8988T (cell line): ENCODE measurements at regions not wholly inside any gene's neighbourhood (a gene's known extent, or its start where the extent isn't known, plus 50 kb on each side); places are given as distances from the start of the nearest gene placed in this dataset.

Experiments used
- DNase-seq: peaks from one replicate; pipeline ENCODE4 v3.0.0; 2011

DNA sequence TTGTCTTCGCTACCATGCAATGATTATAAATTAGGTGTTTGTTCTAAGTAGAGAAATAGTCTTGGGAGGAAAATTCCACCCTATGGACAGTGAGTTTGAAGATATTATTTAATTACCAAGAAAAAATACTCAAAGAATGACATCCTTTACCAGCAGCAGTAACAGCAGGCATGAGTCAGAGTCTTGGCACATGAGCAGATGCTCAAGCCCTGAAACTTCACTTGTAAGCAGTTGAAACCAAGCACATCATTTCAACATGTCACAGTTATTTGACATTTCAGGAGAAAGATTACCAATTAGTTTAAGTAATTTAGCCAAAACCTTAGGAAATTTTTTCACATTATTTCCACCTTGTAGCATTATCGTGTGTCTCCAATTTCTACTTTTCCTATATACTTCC is 99.2 kb downstream of the C12orf50 start:
- DNase-seq, result no peak

DNA sequence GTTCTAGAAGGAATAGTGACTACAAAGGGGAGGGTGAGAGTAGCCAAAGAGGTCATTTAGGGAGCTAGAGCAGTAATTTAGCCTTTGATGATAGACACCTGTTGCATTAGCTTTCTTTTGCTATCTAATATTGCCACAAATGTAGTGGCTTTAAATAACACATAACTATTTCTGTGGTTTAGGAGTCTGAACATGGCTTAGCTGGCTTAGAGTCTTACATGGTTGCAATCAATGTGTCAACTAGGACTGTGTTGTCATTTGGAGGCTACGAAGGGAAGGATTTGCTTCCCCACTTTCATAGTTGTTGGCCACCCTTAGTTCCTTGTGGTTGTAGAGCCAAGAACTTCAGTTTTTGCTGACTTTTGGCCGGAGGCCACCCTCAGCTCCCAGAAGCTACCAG is 99.9 kb downstream of the C12orf50 start:
- no peak for DNase-seq

DNA sequence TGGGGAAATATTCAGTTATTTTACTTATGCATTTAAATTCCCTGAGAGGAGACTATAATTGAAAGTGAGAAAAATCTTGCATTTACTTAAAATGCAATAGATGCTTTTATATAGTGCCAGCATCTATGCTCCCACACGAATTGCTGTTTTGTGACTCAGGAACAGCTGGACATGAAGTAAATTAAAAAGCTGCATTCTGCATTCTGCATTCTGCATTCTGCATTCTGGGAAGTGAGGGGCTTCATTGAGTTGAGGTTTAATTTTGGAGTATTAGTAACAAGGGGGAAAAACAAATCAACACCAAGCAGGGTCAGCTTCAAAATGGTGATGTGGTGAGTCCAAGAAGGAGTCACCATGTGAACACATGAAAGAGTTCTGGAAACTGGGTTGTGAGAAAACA is 101.2 kb downstream of the C12orf50 start:
- DNase-seq, result no peak

DNA sequence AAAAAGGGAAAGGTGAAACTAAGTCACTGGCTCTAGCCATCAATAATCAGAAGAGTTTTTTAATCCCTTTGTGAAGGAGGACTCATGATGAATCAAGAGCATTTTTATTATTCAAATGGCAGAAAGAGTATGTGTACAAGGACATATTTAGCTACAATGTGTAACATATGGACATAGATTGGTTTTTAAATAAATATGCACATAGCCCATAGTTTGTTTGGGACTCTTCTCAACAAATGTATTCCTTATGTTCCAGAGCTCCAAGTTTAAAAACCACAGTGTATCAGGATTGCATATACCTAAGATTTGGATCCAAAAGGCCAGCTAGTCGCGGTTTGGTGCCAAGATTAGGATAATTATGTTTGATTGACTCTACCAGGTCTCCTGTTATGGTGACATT is 104.2 kb downstream of the C12orf50 start:
- no peak for DNase-seq

DNA sequence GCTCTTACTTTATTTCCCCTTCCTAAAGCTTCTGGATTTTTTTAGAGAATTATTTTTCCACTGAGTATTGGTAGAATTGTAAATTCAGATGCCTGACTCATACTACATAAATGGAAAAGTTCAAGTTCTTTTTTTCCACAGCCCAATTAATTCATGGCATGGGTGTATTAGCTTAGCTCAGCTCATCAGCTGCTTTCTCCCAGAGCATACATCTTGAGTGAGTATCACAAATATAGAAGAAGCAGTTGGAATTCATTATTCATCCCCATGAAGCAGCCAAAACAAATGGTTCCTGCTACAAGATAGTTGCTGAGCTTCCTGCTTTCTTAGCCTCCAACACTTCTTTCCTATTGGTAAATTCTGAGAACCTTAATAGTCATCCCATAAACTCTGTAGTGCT is 105.1 kb downstream of the C12orf50 start:
- no peak for DNase-seq

DNA sequence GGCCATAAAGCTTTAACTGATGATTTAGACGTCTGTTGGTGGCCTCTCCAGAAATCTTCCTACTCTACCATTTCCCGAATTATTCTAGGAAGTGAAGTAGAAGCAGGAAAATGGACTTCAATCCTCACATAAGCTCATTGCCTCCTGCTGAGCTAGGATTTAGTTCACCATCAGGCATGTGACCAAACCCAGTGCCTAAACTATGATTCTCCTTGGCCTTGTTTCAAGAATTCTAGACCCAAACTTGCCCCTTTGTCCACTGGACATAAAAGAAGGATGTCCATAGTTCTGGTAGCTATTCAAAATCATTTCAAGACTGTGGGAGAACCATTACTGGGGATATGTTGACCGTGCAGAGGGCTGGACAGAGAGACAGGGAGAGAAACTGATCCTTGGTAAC is 105.8 kb downstream of the C12orf50 start:
- DNase-seq, result no peak

DNA sequence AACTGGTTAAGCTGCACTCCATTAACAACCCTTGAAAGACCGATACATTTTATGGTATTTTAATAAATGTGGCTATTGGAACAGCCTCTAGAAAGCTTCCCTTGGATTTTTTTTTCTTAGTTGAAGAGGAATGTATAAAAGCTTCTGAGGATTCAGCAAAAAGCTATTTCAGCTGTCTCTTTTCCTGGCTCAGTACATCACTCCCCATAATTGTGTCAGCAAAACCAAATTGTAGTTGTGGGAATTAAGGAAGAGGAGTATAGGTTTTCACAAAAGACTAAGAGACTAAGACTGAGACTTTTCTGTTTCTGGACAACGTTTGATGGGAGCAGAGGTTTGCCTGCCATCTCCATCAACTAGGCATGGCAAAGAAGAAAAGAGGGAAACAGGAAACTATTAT is 106.5 kb downstream of the C12orf50 start:
- no peak for DNase-seq

DNA sequence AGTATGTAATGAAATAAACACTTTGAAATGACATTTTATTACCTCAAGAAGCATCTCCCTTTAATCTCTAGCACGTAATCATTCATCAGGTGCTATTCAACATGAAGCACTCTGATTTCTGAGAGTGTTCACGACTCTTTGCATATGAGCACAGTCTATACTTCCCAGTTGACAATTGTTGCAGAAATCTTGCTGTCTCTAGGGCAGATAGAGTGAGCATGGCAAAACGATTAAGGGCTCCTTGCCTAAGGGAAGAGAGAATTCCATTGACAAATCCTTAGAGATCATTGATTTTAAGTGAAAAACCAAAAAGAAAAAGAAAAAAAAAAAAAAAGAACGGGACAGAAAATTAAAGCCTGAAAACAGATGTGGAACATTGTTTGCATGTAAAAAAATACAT is 107.6 kb downstream of the C12orf50 start:
- no peak for DNase-seq

DNA sequence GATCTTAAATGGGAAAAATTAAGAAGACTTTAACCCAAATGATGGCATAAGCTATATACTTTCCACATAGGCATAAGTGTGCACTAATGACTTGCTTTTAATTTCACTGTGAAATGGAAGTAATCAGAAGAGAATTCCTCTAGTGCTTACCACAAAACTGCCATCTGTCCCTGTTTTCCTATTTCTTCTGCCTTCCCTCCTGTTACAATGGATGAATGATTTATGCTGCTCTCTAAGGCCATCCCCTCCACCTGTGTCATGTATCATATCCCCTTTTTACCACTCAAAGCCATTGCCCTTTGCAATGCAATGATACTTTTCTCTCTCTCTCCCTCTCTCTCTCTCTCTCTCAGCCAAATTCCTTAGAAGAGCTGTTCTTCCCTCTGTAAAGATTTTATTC is 109.1 kb downstream of the C12orf50 start:
- DNase-seq, result no peak

DNA sequence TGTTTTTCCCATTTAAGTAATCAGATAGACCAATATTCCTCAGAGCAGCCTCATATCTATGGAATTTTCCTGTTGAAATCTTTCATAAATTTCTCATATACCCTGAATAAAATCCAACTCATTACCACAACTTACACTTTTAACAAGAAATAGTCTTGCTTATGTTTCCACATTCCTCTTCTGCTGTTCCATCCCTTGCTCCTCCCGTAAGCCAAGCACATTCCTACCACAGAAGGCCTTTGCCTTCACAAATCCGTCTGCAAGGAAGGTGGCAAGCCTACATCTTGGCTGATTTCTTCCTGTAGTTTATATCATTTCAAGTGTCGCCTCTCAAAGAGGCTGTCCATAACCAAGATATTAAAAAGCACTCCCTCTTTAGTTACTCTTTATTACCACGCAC is 127.7 kb downstream of the C12orf50 start:
- no peak for DNase-seq

DNA sequence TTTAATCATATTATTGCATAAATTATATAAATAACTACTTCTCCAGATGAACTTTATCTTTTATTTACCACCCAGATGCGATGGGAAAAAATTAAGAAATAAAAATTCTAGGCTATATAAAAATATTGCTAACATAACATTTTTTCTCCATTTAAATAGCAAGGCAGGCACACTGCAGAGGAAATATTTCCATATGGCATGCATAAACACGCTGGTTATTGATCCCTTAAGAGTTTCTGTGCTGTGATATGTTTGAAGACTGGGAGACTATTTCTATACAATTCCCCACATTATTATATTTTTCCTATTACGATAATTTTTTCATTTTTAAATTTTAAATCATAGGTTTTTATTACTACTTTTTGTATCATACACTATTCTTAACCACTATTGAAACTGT is 131.5 kb downstream of the C12orf50 start:
- DNase-seq, result no peak

DNA sequence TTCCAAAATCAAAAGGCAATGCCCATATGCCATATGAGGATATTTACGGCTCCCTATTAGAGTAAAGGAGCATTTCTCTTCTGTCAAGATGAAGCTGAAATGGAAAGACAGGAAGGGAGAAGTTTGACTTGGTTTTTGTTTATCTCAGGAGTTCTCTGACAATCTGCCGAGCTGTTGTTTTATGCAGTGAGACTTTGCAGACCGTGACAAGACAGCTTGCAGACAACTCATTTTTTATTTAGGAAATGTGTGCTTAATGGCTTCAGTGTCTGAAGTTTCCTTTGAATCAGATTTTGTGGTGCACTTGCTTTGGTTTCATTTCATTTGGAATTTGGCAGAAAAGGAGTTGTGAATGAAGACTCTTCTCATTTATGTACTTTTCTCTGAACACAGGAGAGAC is 145.4 kb downstream of the C12orf50 start:
- no peak for DNase-seq

DNA sequence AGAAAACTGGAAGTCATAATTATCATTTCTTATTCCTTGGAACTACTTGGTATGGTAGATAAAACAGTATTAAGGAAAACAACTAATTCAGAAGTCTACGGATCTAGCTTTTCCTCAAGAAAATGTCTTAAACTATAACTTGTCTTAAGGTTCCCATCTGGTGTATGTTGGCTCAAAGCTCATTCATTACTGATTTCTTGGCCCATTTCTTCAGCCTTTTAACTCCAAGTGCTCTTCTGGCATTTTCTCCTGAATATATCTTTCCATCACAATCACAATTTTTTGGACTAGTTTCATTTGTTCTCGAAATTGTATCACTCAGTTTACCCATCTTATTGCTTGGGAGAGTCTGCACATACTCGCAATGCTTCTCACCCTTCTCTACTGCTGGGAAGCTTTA is 150.1 kb downstream of the C12orf50 start:
- no peak for DNase-seq

DNA sequence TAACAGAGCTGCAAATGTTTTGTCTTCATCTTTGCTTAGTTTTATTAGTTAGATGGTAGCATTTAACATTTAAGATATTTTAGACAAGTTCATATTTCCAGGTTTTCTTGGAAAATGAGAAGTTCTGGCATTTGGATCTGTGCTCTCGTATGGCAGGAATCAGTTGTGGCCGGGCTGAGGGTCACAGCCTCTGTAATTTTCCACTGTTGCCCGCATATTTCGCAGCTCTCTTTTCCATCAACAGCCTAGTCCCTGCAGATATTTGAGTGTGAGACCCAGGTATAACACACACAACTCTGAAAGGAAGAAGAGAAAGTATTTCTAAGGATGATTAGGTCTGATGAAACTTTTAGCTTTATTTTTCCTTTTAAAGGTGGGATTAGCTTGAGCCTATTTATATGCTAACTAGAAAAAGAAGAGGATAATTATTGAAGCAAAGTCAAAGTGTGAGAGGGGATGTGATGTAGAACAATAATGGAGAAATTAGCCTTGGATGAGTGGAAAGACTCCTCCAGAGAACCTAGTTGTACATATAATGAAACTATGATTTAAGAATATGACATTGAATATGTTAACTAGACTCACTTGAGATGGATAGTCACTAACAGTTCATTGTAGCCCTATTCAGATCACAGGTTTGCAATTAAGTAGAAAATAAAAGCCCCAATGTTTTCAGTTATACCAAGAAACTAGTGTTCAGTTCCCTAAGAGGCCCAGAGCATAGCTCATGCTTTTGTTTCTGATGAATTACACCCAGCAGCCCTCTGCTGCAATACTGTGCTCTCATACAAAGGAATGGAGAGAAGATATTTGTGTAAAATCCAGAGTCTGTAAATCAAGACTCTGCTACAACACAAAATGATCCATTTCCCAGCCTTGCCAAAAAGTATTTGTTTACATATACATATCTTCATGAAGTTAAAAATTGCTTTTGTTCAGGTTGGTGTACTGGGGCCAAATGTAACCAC is 158.4 kb downstream of the C12orf50 start:
- DNase-seq, result no peak

DNA sequence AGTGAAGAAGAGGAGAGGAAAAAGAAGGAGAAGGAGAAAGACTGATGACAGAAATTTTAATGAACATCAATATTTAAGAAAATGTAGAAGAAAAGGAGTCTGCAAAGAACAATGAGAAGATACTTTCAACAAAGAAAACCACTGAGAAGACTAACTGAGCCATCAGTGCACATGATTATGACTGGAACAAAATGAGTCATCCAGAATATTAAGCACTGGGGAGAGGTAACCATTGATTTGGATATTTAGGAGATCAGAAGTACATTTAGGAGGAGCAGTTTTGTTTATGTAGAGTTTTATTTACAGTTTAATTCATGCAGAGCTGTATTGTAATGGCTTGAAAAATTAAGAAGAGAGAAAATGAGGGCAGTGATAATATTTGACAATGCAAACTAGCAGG is 159.1 kb downstream of the C12orf50 start:
- DNase-seq, result no peak

DNA sequence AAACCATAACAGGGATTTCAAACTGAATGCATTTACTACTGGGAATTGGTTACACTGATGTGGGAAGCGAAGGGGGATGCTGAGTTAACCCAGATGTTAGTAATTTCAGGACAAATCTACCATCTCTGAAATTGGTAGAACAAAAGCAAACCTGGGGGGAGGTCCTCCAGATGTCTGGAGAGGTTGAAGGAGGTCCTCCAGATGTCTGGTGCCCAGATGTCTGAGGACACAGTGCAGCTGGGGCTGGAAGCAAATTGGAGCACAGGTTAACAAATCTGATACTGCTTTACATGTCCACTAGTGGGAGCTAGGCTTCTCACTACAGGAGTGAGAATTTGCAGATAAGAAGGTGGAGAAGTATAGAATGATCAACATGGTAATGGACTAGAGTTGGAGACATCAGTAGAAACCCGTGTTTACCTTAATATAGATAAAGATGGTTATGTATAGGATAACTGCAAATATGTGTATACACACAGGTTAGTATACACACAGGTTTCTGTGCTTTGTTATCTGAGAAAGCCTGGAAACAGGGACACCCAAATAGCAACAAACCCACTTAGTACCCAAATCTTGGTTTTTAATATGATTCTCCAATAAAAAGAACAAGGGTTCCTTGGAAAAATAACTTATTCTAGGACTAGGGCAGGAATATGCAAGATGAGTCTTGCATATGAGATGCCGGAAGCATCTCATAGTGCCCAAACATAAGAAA is 162.5 kb downstream of the C12orf50 start:
- DNase-seq, result no peak

DNA sequence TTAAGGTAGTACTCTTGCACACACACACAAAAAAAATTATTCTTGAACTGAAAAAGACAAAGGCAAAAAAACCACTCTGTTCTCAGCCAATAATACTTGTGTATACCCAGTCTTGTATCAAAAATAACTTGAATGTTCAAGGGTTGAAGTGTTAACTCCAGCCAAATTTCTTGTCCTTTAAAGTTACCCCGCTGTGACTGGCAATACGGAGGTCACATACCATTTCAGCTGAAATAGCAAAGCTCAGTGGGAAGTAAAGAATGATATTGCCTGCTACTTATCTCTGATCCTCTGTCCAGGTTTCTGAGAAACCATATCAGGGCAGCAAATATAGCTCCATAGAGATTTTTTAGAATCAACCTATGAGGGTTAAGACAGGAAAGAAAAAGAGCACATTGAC is 167.4 kb downstream of the C12orf50 start:
- DNase-seq, result no peak

DNA sequence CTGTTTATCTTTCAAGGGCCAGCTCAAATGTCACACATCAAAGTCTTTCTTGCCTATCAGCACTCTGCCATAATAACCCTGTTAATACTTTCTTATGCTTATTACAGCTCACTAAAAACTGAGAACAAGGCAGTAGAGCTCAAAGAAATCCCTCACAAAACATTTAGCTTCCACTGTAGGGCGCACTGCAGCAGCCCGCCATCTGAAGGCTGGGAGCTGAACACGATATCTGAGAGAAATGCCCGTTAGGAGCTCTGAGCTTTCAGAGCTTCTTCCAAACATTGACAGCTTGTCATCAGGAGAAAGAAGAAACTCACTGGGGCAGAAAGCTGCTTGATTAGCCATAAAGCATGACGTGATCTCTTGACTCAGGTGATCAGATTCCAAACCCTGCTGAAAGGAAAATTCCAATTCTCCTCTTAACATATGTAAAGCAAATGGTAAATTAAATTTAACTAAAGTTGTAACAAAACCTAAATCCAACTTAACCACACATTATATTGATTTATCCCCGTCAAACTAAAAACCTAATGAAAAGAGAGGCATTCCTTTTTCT is 175.7 kb downstream of the C12orf50 start:
- no peak for DNase-seq

DNA sequence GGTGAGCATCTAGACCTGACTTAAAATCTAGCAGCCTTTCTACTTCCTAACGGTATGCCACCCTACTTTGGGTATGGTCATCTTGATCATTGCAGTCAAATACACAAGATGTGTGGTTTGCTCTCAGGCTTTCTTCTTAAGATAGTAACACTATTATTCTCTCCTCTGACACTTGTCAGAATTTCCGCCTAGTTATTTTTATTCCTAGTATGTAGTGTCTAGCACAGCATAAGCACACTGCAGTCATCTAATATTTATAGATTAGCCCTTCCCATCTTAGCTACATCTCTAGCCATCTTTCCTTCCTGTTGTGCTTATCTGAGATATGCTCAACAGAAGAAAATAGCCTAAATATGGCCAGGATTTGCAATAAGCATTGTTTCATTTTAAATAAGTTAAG is 180.1 kb downstream of the C12orf50 start:
- no peak for DNase-seq

DNA sequence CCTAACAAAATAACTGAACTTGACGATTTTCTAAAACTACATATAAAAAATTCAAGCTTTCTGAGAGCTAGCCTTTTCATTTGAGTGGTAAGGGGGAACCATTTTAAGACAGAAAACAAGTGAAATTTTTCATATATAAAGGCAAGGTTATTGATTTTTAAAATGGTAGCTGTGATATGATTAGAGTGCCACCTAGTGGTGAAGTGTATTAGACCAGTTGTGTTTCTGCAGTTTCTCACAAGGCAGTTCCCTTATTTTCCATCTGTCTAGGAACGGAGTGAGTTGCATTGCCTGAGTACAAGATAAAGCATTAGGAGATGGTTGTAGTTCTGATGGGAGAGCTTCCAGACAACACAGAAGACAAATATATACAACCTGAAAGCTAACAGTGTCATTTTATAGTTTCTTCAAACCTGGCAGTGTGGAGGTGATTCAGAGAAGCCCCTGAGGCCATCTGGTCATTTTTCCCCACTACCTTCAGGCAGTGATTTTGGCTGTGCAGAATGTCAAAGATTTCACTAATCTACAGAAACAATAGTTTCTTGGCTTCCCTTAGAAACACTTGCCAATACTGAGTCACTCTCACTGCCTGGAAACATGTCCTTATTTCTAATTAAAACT is 180.8 kb downstream of the C12orf50 start:
- DNase-seq, result no peak

DNA sequence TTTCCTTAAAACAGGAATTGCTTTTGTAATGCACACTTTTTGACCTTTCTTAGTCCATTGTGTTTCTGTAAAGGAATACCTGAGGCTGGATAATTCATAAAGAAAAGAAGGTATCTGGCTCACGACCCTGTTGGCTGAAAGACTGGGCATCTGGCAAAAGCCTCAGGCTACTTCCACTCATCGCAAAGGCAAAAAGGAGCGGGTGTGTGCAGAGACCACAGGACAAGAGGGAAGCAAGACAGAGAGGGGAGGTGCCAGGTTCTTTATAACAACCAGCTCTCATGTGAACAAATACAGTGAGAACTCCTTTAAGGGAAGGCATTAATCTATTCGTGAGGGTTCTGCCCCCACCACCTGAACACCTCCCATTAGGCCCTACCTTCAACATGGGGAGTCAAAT is 182.1 kb downstream of the C12orf50 start:
- no peak for DNase-seq

DNA sequence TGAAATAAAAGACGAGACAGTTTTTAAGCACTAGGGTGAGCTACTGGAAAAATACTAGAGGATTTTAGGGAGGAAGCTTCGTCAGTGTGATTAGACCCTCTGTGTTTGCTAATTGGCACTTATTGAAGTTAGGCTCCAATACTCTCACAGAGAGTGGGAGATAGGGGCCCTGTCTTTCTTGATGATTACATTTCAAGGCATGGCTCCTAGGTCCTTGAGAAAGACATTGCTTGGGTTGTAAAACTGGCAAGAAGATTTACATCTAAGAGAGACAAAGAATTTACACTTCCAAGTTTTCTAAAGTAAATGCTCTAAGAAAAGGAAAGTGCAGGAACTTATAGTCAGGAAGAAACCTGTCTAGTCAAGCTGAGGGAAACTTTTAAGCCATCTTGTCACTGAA is 183.2 kb downstream of the C12orf50 start:
- no peak for DNase-seq

DNA sequence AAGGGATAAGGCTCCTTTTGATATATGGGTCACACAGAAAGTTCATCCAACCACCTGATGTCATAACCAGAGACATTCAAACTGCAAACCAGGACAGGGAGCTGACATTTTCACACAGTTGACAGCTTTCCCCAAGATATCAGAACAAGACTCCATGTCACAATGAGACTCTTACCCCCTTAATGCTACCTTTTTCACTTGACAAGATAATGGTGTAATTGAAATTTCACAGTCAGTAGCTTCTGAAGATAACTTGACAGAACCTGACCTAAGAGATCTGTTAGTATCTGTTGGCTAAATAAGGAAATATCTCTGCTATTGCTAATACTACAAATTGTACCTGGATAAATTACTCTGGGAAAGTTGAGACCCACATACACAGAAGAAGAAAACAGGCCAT is 187.3 kb downstream of the C12orf50 start:
- no peak for DNase-seq

DNA sequence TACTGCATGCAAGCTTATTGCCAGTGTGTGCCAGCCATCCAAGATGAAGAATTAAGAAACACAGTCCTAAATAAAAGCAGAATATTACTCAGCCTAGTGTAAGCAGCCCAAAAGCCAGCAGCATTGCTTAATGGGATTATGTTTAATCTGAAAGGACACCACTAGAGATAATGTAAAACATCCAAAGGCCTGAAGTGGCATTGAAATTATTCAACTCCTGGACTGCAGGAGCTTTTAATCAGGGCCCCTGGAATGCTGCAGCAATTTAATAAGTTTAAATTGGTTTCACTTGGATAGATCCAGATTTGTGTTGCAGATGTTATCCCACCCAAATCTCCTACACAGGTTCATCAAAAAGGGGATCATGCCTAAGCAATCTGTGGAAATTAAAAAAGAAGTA is 193.0 kb downstream of the C12orf50 start:
- DNase-seq, result no peak
